IPS DF 19.7 (cell line): ENCODE measurements at regions not wholly inside any gene's neighbourhood (a gene's known extent, or its start where the extent isn't known, plus 50 kb on each side); places are given as distances from the start of the nearest gene placed in this dataset.

ENCODE experiments used
- DNase-seq: peaks from one replicate; pipeline ENCODE4 v3.0.0-alpha.2; 2013; ENCODE audit warnings: low read depth, low spot score

GRCh38 chr7:153832160-153832559, 220.0 kb upstream of the DPP6 start:
- DNase-seq, result no peak

- no peak for DNase-seq
Measured at GRCh38 chr7:153835103-153835502, 217.1 kb upstream of the DPP6 start.

- DNase-seq, result no peak
Measured at GRCh38 chr7:153835712-153836265, 216.4 kb upstream of the DPP6 start.

GRCh38 chr7:153838591-153838990, 213.6 kb upstream of the DPP6 start:
- no peak for DNase-seq

- DNase-seq, result no peak
Measured at GRCh38 chr7:153840861-153841260, 211.3 kb upstream of the DPP6 start.

DNA sequence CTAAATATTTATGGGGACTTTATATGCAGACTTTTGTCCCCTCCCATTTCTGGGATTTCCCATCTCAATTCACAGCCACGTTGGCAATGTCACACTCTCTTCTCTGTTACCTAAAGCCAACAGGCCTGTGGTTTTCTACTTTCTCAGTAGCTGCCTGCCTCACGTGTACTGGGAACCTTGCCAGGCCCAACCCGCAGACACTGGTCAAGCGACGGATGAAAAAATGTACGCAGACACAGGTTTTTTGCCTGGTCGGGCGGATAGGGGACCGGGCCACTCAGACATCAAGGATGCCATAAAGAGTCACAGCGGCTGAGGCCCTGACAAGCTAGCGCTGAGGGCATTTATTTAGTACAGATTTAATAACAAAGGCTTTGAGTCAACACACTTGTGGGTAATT, 204.4 kb upstream of the DPP6 start:
- no peak for DNase-seq

- no peak for DNase-seq
Measured at GRCh38 chr7:153852261-153852660, 199.9 kb upstream of the DPP6 start.

DNA sequence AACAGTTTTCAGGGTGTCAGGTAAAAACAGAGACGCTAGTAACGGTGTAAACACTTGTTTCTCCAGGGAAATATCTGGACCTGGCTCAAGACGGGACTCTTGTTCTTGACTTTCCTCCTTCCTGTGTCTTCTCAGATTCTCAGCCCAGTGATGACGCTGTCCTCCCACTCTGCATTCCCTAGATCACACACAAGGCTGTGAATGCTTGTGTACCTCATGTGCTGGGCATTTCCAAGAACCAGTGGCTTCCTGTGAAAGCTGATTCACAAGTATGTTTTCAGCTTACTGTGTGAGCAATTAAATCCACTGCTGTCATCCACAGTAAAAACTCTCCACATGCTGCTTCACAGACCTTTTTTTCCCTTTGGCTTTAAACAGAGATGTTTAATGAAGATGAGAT, 193.8 kb upstream of the DPP6 start:
- DNase-seq, result no peak

- DNase-seq, result no peak
Measured at GRCh38 chr7:153859239-153859638, 193.0 kb upstream of the DPP6 start.

DNA sequence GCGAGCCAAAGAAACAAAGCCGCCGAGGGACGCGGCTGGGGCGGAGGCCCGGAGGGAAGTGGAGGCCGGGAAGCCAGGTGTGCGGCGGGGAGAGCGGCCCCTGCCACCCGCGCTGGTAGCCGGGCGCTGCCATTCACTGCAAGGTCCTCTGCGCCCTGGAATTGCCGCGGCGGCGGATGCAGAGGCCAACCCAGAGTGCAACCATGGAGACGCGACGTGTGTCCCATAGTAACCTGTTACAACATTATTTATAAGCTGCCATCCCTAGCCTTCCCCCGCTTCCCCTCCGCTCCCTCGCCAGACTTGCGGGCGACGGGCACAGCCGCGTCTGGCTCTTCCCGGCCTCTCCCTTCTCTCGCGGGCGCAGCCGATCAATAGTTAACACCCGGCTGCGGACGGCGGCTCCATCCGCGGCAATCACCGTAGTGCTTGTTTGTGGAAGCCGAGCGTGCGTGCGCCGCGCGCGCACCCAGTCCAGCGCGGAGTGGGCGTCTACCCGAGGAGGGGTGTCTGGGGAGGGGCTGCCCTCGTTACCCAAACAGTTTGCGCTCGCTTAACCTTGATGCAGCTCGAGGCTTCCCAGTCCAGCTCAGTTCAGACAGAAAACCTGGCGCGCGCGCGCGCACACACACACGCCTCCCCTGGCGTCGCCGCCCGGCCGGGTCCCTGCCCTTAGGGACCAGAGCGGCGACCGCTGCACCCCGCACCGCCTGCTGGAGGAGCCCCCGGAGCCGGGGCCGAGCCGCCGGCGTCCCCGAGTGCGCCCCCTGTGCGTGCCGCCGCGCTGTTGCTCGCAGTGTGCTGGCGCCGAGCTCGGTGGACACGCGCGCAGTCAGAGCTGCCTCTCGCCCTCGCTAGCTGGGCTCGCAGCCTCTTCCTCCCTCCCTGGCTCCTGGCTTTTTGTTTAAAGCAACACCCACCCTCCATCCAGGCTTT, 165.4 kb upstream of the DPP6 start:
- DNase-seq, result no peak

GRCh38 chr7:153887749-153888569, 164.2 kb upstream of the DPP6 start:
- DNase-seq, result no peak

DNA sequence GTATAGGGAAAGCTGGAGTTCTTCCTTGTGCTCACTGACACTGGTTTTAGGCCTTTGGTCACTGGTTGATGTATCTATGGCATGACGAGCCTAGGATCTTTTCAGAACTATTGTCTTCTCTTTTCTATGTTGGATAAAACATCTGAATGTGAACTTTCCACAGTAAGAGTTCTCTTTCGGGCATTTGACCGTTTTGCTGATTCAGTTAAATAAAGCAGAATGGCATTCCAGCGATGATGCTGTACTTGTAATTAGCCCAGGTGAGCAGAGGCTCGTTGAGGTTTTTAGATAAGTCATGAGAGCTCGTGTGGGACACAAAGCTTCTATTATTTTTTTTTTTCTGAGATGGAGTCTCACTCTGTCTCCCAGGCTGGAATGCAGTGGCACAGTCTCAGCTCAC, 160.2 kb upstream of the DPP6 start:
- DNase-seq, result no peak

DNA sequence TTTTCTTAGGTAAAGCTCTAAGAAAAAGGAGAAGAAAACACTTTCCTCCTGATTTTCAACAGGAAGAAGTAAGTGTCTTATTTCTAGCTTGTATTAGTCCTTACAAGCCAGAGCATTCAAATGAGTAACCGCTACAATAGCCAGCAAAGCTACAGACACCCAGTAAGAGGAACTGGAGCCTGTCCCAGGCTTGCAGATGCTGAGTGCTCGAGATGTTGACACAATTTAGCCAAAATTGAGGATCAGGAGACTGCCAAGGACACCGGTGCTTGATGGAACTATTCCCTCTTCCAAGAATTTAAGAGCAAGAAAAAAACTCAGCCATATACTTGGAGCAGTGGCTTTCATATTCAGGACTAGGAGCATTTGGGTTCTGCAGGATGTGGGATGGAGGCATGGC, 149.3 kb upstream of the DPP6 start:
- DNase-seq, result no peak

GRCh38 chr7:153912211-153912610, 140.0 kb upstream of the DPP6 start:
- DNase-seq, result no peak

- no peak for DNase-seq
Measured at GRCh38 chr7:153920126-153920525, 132.1 kb upstream of the DPP6 start.

- no peak for DNase-seq
Measured at GRCh38 chr7:153920897-153921296, 131.3 kb upstream of the DPP6 start.

DNA sequence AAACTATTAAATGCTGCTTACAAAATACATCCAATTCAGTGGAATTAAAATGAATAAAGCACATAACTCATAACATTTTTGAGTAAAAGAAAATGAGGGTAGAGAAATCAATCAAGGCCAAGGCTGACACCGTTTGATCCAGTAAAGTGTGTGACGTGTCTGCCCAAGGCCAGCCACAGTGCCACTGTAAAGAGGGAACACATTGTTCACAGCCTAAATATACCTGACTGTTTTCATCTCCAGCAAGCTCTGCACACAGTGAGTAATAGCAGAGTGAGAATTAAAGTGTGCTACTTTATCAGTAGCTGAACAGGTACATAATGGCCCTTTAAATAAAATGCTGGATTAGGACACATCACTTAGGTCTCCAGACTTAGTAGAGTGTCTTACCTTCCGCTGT, 130.8 kb upstream of the DPP6 start:
- DNase-seq, result no peak

GRCh38 chr7:153930696-153931095, 121.5 kb upstream of the DPP6 start:
- no peak for DNase-seq

DNA sequence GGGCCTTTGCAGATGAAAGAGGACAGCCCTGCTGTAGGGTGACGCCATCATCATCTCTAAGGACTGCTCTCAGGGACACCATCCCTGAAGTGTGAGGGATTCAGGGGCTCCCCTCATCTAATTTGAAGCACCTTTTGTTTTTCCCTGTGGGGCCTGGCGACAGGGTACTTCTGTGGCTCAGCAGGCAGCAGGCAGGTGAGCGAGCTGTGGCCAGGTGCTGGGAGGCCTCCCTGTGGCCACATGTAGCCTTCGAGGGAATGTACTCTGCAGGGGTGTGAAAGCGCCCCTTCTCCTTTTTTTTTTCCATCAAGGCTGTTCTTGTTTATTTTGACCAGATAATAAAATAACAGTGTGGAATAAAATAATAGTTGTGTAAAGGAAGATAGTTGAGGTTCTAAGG, 118.2 kb upstream of the DPP6 start:
- no peak for DNase-seq

DNA sequence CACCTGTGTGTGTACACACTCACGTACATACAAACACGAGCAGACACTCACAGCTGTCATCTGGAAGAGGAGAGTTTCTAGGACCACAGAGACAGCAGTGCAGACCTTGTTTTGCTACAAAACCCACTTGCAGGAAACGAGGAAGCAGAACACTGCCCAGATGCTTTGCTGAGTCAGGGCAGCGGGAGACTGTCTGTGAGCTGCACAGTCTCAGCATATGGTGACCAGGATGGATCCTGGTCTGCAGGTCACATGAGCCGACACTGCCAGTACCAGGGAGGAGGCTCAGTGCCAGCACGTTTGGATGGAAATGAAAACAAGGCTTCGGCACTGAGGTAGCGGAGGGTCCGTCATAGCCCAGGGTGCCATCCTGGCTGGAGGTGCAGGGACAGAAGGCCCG, 117.6 kb upstream of the DPP6 start:
- no peak for DNase-seq

GRCh38 chr7:153935095-153935494, 117.1 kb upstream of the DPP6 start:
- DNase-seq, result no peak

DNA sequence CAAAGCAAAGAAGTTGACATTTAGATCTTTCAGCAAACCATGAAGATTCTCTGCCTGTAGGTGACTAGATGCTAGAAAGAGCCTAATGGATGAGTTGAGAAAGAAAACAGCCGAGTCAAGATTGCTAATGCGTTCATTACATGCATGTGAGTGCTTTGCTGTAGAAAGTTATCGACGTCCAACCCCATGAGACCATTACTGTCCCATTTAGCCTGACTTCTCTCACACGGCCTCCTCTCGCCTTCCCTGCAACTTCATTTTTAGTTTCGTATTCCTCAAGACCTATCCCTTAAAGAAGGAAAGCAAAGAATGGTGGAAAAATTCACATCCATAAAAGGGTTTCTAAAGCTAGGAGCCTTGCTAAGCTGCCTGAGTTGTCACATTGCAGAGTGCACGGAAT, 113.7 kb upstream of the DPP6 start:
- DNase-seq, result no peak

- no peak for DNase-seq
Measured at GRCh38 chr7:153939177-153939576, 113.0 kb upstream of the DPP6 start.
